Small intestine (tissue), 7 donors: ENCODE measurements at regions not wholly inside any gene's neighbourhood (a gene's known extent, or its start where the extent isn't known, plus 50 kb on each side); places are given as distances from the start of the nearest gene placed in this dataset.

ENCODE experiments used
- DNase-seq, 2 donors: peaks; one replicate each; pipeline versions ENCODE4 v3.0.0 to v3.0.0-alpha.2; 2013
- FAIRE-seq: peaks from 2 replicates; lab custom pipeline; 2012; peaks lifted over from hg19 to GRCh38; lab: Jason Lieb, UNC
- H3K27ac ChIP-seq, 3 donors: one replicate each; pipeline ENCODE4 v1.5.1; 2013; ENCODE audit warnings: low read length in 2 of 3, mild to moderate bottlenecking in 2 of 3, control low read depth in 1 of 3, inconsistent platforms in 1 of 3, low read depth in 1 of 3, moderate library complexity in 1 of 3
- H3K27me3 ChIP-seq, 3 donors: one replicate each; pipeline ENCODE4 v1.6.1; 2013; ENCODE audit warnings: low read length in 3 of 3, inconsistent platforms in 1 of 3; ENCODE audit not compliant: control insufficient read depth in 3 of 3, insufficient read depth in 3 of 3
- H3K36me3 ChIP-seq, 3 donors: one replicate each; pipeline ENCODE4 v1.6.1; 2013; ENCODE audit warnings: low read length in 3 of 3, inconsistent platforms in 1 of 3, low read depth in 1 of 3, mild to moderate bottlenecking in 1 of 3, moderate library complexity in 1 of 3; ENCODE audit not compliant: control insufficient read depth in 3 of 3, insufficient read depth in 2 of 3
- H3K4me1 ChIP-seq, 3 donors: one replicate each; pipeline ENCODE4 v1.6.1; 2013; ENCODE audit warnings: low read length in 2 of 3, inconsistent platforms in 1 of 3, low read depth in 1 of 3, mild to moderate bottlenecking in 1 of 3, moderate library complexity in 1 of 3; ENCODE audit not compliant: control insufficient read depth in 3 of 3, insufficient read depth in 2 of 3
- H3K4me3 ChIP-seq, 3 donors: one replicate each; pipeline ENCODE4 v1.5.1; 2013; ENCODE audit warnings: low read length in 3 of 3, control low read depth in 1 of 3, inconsistent platforms in 1 of 3, low read depth in 1 of 3, mild to moderate bottlenecking in 1 of 3, moderate library complexity in 1 of 3
- H3K9me3 ChIP-seq, 2 donors: one replicate each; pipeline ENCODE4 v1.6.1; 2013; ENCODE audit warnings: low read depth in 1 of 2, low read length in 1 of 2; ENCODE audit not compliant: control insufficient read depth in 2 of 2, insufficient read depth in 1 of 2
- WGBS, 3 donors: extraction: QIAGEN DNeasy Blood & Tissue Kit; methylation state at CpG; one replicate each; pipeline ENCODE4 v1.1.7; 2013; 5-methylcytosine and 5-hydroxymethylcytosine counted together
- donor health status: healthy with polysubstance abuse.
- donor health status: control.
- donor health status: control.
- donor health status: Bipolar disorder and iron deficiency.
- donor health status: healthy.

- 39 to 56% (median 44%) methylated on average over 3 of the region's 3 CpGs for WGBS, 3 donors
- Histone ChIP-seq H3K9me3 (no peaks in the 10 kb centered on the region), H3K4me3 (no peak overlapping the region), H3K36me3 (no peaks in the 10 kb centered on the region), H3K4me1 (no peaks in the 10 kb centered on the region), H3K27me3 (no peaks in the 10 kb centered on the region), H3K27ac (no peak overlapping the region)
- no peak for DNase-seq
- FAIRE-seq: no peak
Measured at GRCh38 chr13:34847766-34848165, 94.3 kb upstream of the NBEA start.

- FAIRE-seq: no peak
- no peak for DNase-seq
- no peak overlapping the region for H3K4me3 ChIP-seq
Measured at GRCh38 chr13:34849406-34849805, 92.7 kb upstream of the NBEA start.

GRCh38 chr13:34853161-34853560, 88.9 kb upstream of the NBEA start:
- H3K36me3 ChIP-seq: no peaks in the 10 kb centered on the region
- no peak for FAIRE-seq
- H3K4me1 ChIP-seq: peaks cover 0 to 8% (median 1%) of the 10 kb centered on the region in 3 donors
- 72 to 79% (median 79%) methylated on average over 4 of the region's 4 CpGs for WGBS, 3 donors
- no peak overlapping the region for H3K4me3 ChIP-seq
- H3K27me3 ChIP-seq: no peaks in the 10 kb centered on the region
- no peak overlapping the region for H3K27ac ChIP-seq
- no peaks in the 10 kb centered on the region for H3K9me3 ChIP-seq
- DNase-seq: no peak

More at GRCh38 chr13:34849406-34849805, 92.7 kb upstream of the NBEA start:
- Histone ChIP-seq H3K36me3 (no peaks in the 10 kb centered on the region), H3K27me3 (no peaks in the 10 kb centered on the region), H3K9me3 (no peaks in the 10 kb centered on the region), H3K4me1 (no peaks in the 10 kb centered on the region), H3K27ac (no peak overlapping the region)

- Histone ChIP-seq H3K9me3 (no peaks in the 10 kb centered on the region), H3K27me3 (no peaks in the 10 kb centered on the region), H3K36me3 (no peaks in the 10 kb centered on the region), H3K4me3 (no peak overlapping the region), H3K27ac (no peak overlapping the region), H3K4me1 (peaks cover 0 to 11% (median 3%) of the 10 kb centered on the region in 3 donors)
- FAIRE-seq (no peak), DNase-seq (peak; percentile 10 to 69)
Measured at GRCh38 chr13:34857558-34858325, 84.3 kb upstream of the NBEA start.

GRCh38 chr13:34862311-34862710, 79.8 kb upstream of the NBEA start:
- H3K27ac ChIP-seq: no peak overlapping the region
- no peaks in the 10 kb centered on the region for H3K36me3 ChIP-seq
- H3K27me3 ChIP-seq: no peaks in the 10 kb centered on the region
- peaks cover 0 to 11% (median 3%) of the 10 kb centered on the region in 3 donors for H3K4me1 ChIP-seq
- no peaks in the 10 kb centered on the region for H3K9me3 ChIP-seq
- 83 to 93% (median 87%) methylated on average over 2 of the region's 2 CpGs for WGBS, 3 donors
- no peak overlapping the region for H3K4me3 ChIP-seq
- no peak for DNase-seq
- FAIRE-seq: no peak

GRCh38 chr13:34862716-34863115, 79.4 kb upstream of the NBEA start:
- WGBS, 3 donors: 75 to 85% (median 80%) methylated on average over 3 of the region's 3 CpGs
- Histone ChIP-seq H3K9me3 (no peaks in the 10 kb centered on the region), H3K4me3 (no peak overlapping the region), H3K36me3 (no peaks in the 10 kb centered on the region), H3K27me3 (no peaks in the 10 kb centered on the region), H3K27ac (no peak overlapping the region), H3K4me1 (peaks cover 0 to 11% (median 3%) of the 10 kb centered on the region in 3 donors)
- FAIRE-seq (no peak), DNase-seq (no peak)

- Histone ChIP-seq H3K27ac (peak overlapping the region; percentile 38 to 73 (median 73)), H3K36me3 (no peaks in the 10 kb centered on the region), H3K4me3 (no peak overlapping the region), H3K9me3 (no peaks in the 10 kb centered on the region), H3K27me3 (no peaks in the 10 kb centered on the region), H3K4me1 (peaks cover 0 to 7% (median 0%) of the 10 kb centered on the region in 3 donors)
- peak; percentile 61 to 91 for DNase-seq
- peak; percentile 81 for FAIRE-seq
- 16 to 65% (median 30%) methylated on average over 4 of the region's 4 CpGs for WGBS, 3 donors
Measured at GRCh38 chr13:34863360-34864135, 78.5 kb upstream of the NBEA start.

- Histone ChIP-seq H3K9me3 (no peaks in the 10 kb centered on the region), H3K27ac (peak overlapping the region in 2 of 3 donors; percentile 60 to 73), H3K36me3 (no peaks in the 10 kb centered on the region), H3K4me3 (no peak overlapping the region), H3K27me3 (no peaks in the 10 kb centered on the region), H3K4me1 (peaks cover 0 to 7% (median 0%) of the 10 kb centered on the region in 3 donors)
- DNase-seq: peak; percentile 53 to 95
- FAIRE-seq: no peak
- 19 to 57% (median 22%) methylated on average over 1 of the region's 1 CpG for WGBS, 3 donors
Measured at GRCh38 chr13:34864671-34865070, 77.4 kb upstream of the NBEA start.
